ENCODE measurements at regions not wholly inside any gene's neighbourhood (a gene's known extent, or its start where the extent isn't known, plus 50 kb on each side); places are given as distances from the start of the nearest gene placed in this dataset.

GRCh38 chr2:234842753-234843152, 109.1 kb upstream of the SH3BP4 start:
- H3K18ac ChIP-seq (ENCODE audit: extremely low read depth, low read length), result no peak overlapping the region
- H2BK20ac ChIP-seq (ENCODE audit: low read length), result no peak overlapping the region
- H3K23ac ChIP-seq (ENCODE audit: insufficient read length), result no peak overlapping the region
- POLR2A ChIA-PET (ENCODE audit: partially characterized antibody), result interaction anchor here (0.8 to 1.1 kb wide), 2 partner anchors 9 to 246 kb away, joined by 3 read pairs; no protein-coding TSS in a partner anchor
- no peak overlapping the region for H4K91ac ChIP-seq (replicated peaks; ENCODE audit: insufficient read length, low read length)
- no peaks in the 10 kb centered on the region for H3K79me2 ChIP-seq (ENCODE audit: control insufficient read depth in 1 of 2, insufficient read depth in 2 of 2, low read length in 2 of 2)
- no peaks in the 10 kb centered on the region for H3K23me2 ChIP-seq (ENCODE audit: low read depth, low read length)
- no peak overlapping the region for H3K14ac ChIP-seq (ENCODE audit: insufficient read length)
- FAIRE-seq (no peak), DNase-seq (ENCODE audit: low read depth in 1 of 2, low spot score in 2 of 2) (no peak)
- H3K4ac ChIP-seq (replicated peaks; ENCODE audit: insufficient read length, low read depth, low read length), result no peak overlapping the region
- no peaks in the 10 kb centered on the region for H4K20me1 ChIP-seq (replicated peaks in 1 of 2; ENCODE audit: control insufficient read depth in 1 of 2, insufficient read depth in 2 of 2, low read length in 2 of 2)
- H4K5ac ChIP-seq (ENCODE audit: insufficient read length, low read depth, low read length), result no peak overlapping the region
- no peak for TF ChIP-seq HDAC2 (IDR thresholded peaks at IDR 0.05; ENCODE audit: borderline replicate concordance in 1 of 2, low read depth in 2 of 2, low read length in 2 of 2)
- no peak for TF ChIP-seq MAX (IDR thresholded peaks at IDR 0.05)
- TF ChIP-seq CREB1 (IDR thresholded peaks at IDR 0.05), result no peak
- TF ChIP-seq KDM1A (IDR thresholded peaks at IDR 0.05; ENCODE audit: borderline replicate concordance, low read length), result no peak
- no peak for TF ChIP-seq E2F6 (IDR thresholded peaks at IDR 0.05)
- H3K4me2 ChIP-seq (ENCODE audit: insufficient read depth in 1 of 2, low read depth in 2 of 2, low read length in 2 of 2), result no peak overlapping the region
- H3K79me1 ChIP-seq (ENCODE audit: low read depth, low read length), result no peaks in the 10 kb centered on the region
- H2BK15ac ChIP-seq (ENCODE audit: low read length), result no peak overlapping the region
- H3K36me3 ChIP-seq (ENCODE audit: control insufficient read depth in 2 of 4, insufficient read depth in 4 of 4, low read length in 3 of 4), result no peaks in the 10 kb centered on the region
- H2BK5ac ChIP-seq (ENCODE audit: low read depth, low read length), result no peak overlapping the region
- no peak overlapping the region for H2BK120ac ChIP-seq (replicated peaks; ENCODE audit: low read depth, low read length)
- no peaks in the 10 kb centered on the region for H3K27me3 ChIP-seq (replicated peaks in 1 of 4; ENCODE audit: control insufficient read depth in 3 of 4, extremely low read depth in 1 of 4, insufficient read depth in 3 of 4, low read length in 3 of 4)
- no peak overlapping the region for H2AK5ac ChIP-seq (ENCODE audit: low read depth, low read length)
- H3K27ac ChIP-seq (ENCODE audit: low read depth, low read length), result no peak overlapping the region
- H4K8ac ChIP-seq (ENCODE audit: extremely low read depth, insufficient read depth, low read length), result no peak overlapping the region
- 95% methylated on average over 6 of the region's 6 CpGs; no CpG with 5 or more reads in 1 of the 2 experiments for WGBS, 2 experiments (ENCODE audit: extremely low coverage in 1 of 2, insufficient coverage in 1 of 2, insufficient read length in 1 of 2, insufficient replicate concordance in 2 of 2, low coverage in 1 of 2, low lambda C conversion rate in 2 of 2, missing lambda C conversion rate in 1 of 2)
- H3K4me1 ChIP-seq (replicated peaks in 1 of 4; ENCODE audit: control insufficient read depth in 3 of 4, insufficient read depth in 4 of 4, low read length in 3 of 4), result peaks cover 0 to 8% (median 3%) of the 10 kb centered on the region in 4 experiments; a peak in 4 of 7 replicates
- H2AFZ ChIP-seq (ENCODE audit: low read length), result no peak overlapping the region
- no peaks in the 10 kb centered on the region for H3K9me3 ChIP-seq (ENCODE audit: insufficient read depth in 2 of 2, low read depth in 1 of 2, low read length in 1 of 2)
- no peak overlapping the region for H2BK12ac ChIP-seq (ENCODE audit: low read depth, low read length)
- CTCF ChIA-PET (ENCODE audit: partially characterized antibody), result interaction anchor here (0.9 to 1.6 kb wide), 7 partner anchors 9 to 302 kb away, joined by 3 to 5 read pairs (median 3); no protein-coding TSS in a partner anchor
- H3K4me3 ChIP-seq (ENCODE audit: extremely low read depth in 1 of 4, insufficient read depth in 2 of 4, low read depth in 3 of 4, low read length in 4 of 4), result no peak overlapping the region
- no peak overlapping the region for H3K9ac ChIP-seq (replicated peaks in 1 of 4; ENCODE audit: extremely low read depth in 1 of 4, low read depth in 3 of 4, low read length in 3 of 4)
- no peak overlapping the region for H3K56ac ChIP-seq (replicated peaks; ENCODE audit: insufficient read length, low read depth, low read length)
